ENCODE measurements at regions not wholly inside any gene's neighbourhood (a gene's known extent, or its start where the extent isn't known, plus 50 kb on each side); places are given as distances from the start of the nearest gene placed in this dataset.
"Not testable (repeated sequence)": the region's sequence is repeated elsewhere in the genome, so short reads cannot be mapped to it uniquely, and the experiment has no call there.

DNA sequence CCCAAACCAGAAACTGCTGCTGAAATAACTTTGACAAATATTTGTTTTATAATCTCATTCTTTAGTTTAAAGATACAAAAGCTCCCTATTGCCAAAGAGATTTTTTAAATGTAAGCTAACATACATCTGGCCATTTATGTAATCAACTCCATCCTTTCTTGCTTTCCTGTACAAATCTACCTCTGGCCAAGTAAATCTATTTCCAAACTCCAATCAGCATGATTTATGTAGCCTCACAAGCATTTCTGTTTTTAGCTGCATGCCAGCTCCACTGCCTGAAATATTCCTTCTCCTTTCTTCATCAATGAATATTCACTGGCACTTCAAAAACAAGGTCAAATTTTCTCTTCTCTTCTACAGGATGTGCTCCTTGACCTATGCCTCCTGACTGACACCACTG is 80.0 kb downstream of the SHOX2 start:
- no peak for DNase-seq (ENCODE audit: low read depth in 3 of 3)

DNA sequence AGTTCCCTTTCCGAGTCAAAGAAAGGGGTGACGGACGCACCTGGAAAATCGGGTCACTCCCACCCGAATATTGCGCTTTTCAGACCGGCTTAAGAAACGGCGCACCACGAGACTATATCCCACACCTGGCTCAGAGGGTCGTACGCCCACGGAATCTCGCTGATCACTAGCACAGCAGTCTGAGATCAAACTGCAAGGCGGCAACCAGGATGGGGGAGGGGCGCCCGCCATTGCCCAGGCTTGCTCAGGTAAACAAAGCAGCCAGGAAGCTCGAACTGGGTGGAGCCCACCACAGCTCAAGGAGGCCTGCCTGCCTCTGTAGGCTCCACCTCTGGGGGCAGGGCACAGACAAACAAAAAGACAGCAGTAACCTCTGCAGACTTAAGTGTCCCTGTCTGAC is 86.3 kb downstream of the SHOX2 start:
- DNase-seq (ENCODE audit: low read depth in 3 of 3): not testable (repeated sequence)

DNA sequence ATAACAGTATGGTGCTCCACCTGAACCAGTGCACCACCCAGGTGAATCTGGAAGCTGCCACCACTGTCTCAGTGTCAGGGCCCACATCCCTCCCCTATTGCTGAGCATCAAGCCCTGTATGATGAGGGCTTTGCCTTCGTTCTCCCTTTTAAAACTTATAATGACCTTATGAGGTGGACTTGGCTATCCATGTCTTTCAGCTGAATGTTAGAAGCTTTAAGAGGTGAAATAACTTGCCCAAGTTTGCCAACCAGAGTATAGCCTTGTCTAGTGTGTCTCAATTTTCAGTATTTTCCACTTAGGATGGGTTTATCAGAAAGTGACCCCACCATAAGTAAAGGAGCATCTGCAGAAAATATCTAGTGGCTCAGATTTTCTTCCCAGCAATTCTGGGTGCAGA is 87.8 kb downstream of the SHOX2 start:
- DNase-seq (ENCODE audit: low read depth in 3 of 3): no peak

DNA sequence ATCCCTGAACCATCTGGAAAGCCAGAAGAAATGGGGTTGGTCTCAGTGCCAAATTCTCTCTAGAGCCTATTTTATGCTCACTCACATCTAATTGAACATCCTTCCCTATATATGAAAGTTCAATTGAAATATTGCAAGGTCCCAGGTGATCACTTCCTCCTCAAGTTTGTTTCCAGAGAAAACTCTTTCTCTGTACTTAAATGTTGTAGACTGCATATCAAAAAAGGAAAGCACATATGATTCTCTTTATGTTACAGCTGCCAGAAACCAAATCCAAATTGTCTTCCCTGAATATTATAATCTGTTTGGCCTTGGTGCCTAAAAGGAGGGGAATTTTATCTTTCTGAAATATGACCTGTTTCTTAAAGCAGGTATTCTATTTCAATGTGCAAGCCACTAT is 93.3 kb downstream of the SHOX2 start:
- no peak for DNase-seq (ENCODE audit: low read depth in 3 of 3)

DNA sequence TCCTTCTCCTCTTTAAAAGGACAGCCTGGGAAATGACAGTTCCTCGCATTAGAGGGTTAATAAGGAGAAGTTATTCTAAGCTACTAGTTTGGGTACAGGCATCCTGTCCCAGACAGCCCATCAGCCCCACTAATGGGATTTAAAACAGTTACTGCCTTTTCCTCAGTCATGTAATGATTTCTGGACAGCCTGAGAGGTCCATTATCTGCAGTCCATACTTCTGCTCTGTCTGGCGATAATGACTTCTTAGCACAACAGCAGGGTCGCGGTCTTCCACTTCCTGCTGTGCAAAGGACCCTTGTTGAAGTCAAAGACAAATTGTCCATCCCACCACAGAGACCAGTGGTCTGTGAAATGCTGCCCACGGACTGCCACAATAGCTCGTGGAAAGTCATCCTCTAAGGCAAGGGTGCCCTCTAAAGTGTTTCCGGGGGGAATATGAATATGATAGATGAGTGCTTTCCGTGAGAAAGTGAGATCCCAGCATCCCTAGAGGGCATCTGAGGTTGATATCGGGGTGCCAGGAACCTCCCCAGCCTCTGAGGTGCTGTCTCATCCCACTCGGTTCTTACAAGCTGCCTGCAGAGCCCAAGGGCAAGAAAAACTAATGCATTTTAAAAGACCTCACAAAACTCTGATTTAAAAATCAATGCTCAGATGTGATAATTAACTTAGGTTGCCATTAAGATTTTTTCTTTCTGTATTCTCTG is 100.7 kb downstream of the SHOX2 start:
- DNase-seq (ENCODE audit: low read depth in 3 of 3): no peak

DNA sequence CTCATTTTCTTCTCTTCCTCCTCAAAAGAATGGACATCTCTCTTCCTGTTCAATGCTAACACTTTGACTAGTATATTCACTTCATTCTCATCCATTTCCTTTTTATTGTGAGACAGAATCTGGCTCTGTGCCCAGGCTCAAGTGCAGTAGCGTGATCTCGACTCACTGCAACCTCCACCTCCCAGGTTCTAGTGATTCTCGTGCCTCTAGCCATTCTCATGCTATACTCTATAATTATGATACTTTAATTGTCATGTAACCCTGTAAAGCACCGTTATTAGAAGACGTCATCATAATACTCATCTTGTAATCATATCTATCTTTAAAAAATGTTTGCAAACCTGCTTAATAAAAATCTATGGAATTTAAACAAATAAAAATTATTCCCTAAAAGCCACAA is 107.0 kb downstream of the SHOX2 start:
- no peak for DNase-seq (ENCODE audit: low read depth in 3 of 3)

DNA sequence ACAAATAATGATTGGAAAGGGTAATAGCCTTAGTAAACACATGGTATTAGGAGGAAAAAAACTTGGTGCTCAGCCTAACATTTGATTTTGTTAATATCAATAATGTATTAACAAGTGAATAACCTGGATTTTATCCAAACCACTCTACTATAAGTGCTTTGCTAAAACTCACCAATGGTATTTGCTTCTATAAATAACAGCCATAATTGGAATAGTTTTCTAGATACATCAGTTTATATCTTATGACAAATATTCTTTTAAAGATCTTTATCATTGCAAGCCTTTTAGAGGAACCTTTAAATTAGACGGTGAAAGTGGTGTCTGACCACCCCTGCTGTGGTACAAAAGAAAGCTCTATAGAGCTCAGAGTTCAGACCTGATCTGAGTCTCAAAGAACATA is 123.9 kb downstream of the SHOX2 start:
- no peak for DNase-seq (ENCODE audit: low read depth in 3 of 3)

DNA sequence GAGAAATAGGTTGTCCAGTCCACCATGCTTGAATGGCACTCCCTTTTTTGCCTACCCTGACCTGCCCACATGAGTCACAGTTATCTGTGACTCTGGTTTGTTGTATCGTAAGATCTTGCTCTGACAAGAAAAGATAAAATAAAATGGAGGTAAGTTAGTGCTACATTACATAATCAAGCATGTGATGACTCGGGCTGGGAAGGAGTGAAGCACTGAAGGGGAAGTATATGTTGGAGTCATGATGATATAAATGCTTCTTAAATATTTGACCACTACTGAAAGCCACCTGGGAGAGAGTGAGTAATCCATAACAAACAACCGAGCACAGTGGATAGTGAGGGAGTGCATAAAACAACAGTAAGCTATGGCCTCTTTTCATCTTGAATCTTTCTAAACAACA is 124.4 kb downstream of the SHOX2 start:
- DNase-seq (ENCODE audit: low read depth in 3 of 3): no peak

DNA sequence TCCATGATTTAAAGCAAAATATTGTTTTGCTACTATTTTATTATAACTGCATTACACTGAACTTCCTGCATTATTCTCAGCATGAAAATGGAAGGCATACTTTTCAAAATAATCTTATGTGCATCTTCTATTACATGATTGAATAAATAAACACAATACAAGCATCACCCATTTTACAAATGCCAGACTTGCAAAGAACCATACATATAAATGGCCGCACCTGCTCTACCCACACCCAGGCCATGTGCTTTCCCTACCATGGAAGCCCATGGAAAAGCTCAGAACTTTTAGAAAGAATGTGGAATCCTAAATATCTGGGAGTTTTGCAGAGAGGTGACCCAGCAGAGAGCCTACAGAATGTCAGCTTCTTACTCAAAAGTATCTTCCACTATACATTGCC is 127.2 kb downstream of the SHOX2 start:
- DNase-seq (ENCODE audit: low read depth in 3 of 3): no peak

DNA sequence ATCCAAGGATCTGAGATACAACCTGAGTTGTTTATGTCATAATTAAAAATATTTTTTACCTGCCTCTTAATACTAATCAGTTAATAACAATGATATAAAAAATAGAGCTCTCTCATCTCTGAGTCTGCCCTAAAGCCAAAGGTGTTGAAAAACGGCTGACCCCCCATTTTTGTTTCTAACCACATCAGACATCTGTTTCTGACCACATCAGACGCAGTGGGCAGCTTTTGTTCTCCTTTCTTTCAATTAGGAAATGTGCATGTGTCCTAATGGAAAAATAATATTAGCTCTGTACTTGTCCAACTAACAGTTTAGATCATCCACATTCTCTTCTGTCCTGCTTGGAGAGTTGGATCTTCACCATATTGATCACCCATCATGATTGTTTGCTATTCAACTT is 144.6 kb downstream of the SHOX2 start:
- no peak for DNase-seq (ENCODE audit: low read depth in 3 of 3)

DNA sequence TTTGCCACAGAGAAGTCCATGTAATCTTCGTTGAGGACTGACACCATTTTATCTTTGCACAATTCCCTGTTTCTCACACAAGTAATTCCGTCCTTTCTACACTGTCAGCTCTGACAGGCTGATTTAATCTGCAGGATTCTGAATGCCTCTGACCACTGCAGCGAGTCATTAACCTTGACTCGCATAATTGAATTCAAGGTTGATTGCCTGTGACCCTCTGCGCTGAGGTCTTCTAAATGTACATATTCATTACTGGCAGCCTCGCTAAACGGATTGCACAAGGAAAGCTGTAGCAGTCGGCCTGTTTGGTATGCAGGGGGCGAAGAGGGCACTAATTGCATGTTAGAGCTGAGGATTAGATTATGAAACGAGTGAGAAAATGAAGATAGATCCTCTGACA is 147.8 kb downstream of the SHOX2 start:
- DNase-seq (ENCODE audit: low read depth in 3 of 3): no peak

DNA sequence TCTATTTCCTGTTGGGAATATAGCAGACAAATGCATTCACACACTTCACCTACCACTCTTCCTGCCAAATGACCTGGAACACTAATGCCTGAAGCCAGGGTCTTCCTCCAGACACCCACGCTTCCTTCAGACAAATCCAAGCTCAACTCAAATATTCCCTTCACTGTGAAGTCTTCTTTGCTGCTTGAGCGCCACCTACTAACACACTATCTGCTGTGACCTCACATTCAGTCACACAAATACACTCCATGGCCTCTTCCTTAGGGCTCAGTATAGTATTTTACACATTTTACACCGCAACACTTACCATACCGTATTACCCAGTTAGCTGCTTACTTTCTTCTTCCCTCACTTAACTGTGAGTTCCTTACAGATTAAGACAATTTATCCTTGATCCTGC is 149.4 kb downstream of the SHOX2 start:
- no peak for DNase-seq (ENCODE audit: low read depth in 3 of 3)

DNA sequence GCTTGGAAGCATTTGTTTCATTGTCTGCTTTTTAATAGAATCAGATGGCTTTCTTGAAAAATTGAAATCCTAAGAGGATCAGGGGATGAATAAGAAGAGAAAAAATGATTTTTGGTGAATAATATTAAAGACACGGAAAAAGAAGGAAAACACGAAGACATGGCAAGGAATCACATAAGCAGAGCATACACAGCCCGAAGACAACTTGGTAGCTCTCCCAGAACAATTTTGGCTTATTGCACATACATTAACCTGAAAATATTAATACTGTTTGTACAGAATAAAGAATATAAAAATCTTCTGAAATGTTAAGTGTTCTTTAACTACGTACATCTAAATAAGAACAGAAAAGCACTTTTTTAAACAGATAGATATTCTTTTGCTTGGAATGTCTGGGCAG is 150.0 kb downstream of the SHOX2 start:
- no peak for DNase-seq (ENCODE audit: low read depth in 3 of 3)

DNA sequence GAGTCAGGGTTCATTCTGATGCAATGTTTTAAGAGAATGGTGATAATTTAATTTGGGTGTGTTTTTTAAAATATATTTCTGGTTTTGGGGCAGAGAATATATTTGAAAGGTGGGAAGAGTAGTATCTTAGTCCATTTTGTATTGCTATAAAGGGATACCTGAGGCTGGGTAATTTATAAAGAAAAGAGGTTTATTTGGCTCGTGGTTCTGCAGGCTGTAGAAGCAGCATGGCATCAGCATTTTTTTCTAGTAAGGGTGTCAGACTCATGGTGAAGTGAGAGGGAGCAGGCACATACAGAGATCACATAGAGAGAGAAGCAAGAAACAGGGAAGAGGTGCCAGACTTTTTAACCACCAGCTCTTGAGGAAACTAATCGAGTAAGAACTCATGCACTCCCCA is 152.7 kb downstream of the SHOX2 start:
- no peak for DNase-seq (ENCODE audit: low read depth in 3 of 3)

DNA sequence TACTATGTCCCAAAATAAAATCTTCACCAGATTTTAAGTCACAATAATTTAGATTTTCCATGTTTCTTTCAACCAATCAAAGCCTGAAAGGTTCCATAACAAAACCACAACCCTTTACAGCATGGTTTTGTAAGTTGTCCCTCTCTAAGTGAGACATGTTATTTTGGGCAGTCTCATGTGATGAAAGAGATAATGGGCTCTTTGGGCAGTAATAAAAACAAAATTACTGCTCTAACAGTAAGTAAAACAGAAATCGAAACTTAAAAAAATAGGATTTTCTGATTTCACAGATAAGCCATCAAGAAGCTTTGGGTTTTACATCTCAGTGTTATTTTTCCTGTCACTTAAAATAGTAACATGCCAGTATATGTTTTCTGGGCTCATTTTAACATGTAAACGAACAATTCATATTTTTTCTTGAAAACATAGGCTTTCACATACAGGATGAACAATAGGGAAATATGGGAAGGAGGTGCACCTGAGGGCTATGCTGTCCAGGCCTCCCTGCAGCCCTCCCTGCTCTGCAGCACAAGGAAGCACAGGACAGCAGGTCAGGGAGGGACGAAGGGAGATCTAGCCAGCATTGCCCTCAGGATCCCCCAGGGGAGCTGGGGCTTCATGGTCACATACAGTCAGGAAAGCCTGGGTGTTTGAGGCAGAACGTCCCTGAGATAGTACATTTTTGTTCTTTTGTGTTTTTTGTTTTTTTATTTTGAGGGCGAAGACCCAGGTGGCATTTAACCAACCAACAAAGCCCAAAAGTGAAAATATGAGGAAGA is 157.4 kb downstream of the SHOX2 start:
- no peak for DNase-seq (ENCODE audit: low read depth in 3 of 3)

DNA sequence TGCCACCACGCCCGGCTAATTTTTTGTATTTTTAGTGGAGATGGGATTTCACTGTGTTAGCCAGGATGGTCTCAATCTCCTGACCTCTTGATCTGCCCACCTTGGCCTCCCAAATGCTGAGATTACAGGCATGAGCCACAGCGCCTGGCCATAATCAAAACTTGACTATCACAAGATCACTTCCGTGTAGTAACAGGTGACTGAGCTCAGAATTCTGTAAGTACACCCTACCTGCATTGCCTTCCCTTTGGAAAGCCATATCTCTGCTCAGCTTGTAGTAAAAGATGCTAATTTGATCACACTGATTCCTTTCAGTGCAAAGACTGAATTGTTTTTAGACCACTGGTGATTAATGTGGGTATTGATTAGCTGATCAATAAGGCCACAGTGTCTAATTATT is 167.1 kb downstream of the SHOX2 start:
- DNase-seq (ENCODE audit: low read depth in 3 of 3): no peak

DNA sequence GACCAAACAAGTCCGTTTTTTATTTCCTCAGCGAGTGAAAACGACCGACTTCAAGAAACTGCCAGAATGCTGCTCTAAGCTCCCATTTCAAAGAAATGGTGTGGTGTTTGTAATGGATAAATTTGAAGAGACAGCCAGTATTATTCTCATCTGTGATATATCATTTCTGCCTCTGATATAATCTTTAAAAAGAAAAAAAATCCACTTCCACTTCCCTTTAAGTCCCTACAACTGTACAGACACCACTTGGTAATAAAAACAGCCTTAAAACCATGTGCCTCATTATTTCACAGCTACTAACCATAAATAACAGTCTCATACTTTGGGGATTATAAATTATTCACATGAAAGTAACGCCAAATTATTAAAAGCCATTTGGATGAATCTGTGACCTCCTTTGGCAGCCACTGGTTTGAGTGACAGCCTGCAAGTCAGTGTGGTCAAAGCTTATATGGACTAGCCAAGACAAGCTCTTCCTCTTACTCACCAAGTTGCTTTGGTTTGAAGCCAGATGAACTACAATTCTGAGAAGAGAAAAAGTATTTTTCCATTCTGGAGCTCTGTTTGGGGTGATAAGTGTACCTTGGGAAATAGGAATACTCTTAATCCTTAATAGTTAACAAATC is 168.0 kb downstream of the SHOX2 start:
- DNase-seq (ENCODE audit: low read depth in 3 of 3): no peak

DNA sequence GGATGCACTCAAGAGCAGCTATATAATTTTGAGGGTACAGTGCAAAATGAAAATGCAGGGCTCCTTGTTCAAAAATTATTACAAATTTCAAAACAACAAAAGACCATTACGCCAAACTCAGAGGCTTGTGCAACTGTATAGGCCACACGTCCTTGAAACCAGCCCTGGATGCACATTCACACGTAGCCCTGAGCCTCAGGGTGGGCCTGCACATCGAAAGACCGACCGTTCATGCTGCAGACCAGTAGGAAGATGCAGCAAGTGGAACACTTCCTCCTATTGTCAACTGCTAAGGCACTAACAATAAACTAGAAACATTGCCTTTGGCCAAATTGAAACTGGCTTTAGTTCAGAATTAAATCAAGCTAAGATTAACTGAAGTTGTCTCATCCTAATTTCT is 174.7 kb downstream of the SHOX2 start:
- DNase-seq (ENCODE audit: low read depth in 3 of 3): no peak

DNA sequence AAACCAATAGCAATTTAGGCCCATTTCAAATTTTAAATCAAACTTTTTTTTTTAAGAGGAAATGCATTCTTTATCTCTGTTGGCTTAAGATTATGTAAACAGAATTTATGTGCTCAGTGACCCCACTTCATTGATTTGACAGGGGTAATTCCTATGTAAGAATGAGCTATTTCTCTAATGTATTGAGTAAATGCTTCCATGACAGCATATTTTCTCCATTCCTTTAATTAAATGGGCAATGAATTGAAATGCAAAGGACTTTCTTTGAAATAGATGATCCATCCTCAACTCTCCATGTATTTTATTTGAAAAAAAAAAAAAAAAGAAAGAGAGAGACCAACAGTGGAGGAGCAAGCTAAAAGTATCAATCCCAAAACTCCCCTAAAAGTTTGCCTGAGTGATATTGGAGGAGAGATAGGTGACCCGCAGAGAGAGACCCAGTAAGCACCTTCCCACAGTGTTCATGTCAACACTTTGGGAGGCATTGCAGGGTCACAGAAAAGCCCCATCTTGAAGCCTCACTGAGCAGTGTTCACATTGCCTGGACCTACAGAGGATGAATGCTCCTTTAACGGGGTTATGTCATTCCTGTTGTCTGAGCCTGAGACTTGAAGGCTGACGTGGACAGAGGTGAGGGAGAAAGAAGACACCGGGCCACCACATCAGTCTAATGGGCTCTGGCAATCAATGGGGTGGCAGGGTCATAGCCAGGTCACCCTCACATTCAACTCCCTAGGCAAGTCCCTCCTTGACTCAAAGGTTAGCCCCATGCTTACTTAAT is 176.0 kb downstream of the SHOX2 start:
- no peak for DNase-seq (ENCODE audit: low read depth in 3 of 3)

DNA sequence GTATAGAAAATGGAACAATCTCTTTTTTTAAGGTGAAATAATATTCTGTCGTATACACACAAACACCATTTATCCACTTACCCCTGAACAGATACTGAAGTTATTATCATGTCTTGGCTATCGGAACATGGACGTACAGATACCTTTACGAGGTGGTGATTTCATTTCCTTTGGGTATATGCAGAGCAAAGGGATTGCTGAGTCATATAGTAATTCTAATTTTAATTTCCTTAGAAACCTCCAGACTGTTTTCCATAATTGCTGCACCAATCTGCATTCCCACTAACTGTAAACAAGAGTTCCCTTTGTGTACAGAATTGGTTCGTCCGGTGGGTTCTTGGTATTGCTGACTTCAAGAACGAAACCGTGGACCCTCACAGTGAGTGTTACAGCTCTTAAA is 179.4 kb downstream of the SHOX2 start:
- DNase-seq (ENCODE audit: low read depth in 3 of 3): no peak

DNA sequence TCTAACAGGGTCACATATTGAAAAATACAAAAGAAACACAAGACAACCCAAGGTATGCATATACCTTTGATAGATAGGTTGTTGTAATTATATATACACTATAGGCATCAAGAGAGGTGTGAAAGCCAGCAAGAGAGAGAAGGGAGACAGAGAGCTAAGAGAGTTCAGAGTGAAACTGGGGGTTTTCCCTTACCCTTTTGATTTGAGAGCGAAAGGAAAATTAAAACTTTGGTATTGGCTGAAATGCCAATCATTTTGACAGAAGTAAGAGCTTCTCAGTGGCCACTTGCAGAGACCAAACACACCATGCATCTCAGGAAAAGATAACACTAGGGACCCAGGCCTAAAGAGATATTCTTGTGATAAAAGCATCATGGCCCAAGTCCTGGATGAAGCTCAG is 183.6 kb downstream of the SHOX2 start:
- no peak for DNase-seq (ENCODE audit: low read depth in 3 of 3)

DNA sequence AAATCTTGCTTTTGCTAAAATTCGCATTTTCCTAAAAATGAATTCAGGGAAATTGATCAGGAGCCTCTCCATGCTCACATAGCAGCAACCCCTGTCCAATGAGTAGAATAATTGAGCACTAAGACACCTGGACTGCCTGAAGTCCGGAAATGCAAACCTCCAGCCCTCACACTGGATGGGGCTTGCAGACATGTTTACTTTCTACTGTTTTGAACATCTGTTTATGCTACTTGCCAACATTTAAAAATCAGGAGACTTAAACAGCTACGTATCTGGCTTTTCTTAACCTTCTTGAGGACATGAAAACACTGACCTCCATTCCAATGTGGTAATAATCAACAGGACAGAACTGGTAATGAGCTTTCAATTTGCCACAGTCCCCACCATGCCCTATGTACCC is 184.4 kb downstream of the SHOX2 start:
- DNase-seq (ENCODE audit: low read depth in 3 of 3): no peak

Measured in stimulated activated CD4-positive, alpha-beta T cell treated with anti-CD3 and anti-CD28 coated beads, TNF-alpha, amount 100 ng/mL, for 48 hours (primary cell).